Mesendoderm (in vitro differentiated cells): ENCODE measurements at regions not wholly inside any gene's neighbourhood (a gene's known extent, or its start where the extent isn't known, plus 50 kb on each side); places are given as distances from the start of the nearest gene placed in this dataset.

Experiments used
- DNase-seq: peaks from one replicate; pipeline ENCODE4 v3.0.0; 2013
- H2AK5ac ChIP-seq: 2 replicates; pipeline ENCODE4 v1.6.1; 2013; ENCODE audit warnings: low read length, inconsistent platforms
- H2BK120ac ChIP-seq: 2 replicates; pipeline ENCODE4 v1.6.1; 2013; ENCODE audit warnings: low read depth, mild to moderate bottlenecking, low read length, moderate library complexity, mixed read lengths
- H2BK15ac ChIP-seq: replicated peaks from 2 replicates; pipeline ENCODE4 v1.6.1; 2013; ENCODE audit warnings: low read depth, mild to moderate bottlenecking, moderate library complexity
- H2BK5ac ChIP-seq: 2 replicates; pipeline ENCODE4 v1.6.1; 2013; ENCODE audit warnings: low read length, inconsistent platforms
- H3K18ac ChIP-seq: 2 replicates; pipeline ENCODE4 v1.6.1; 2013; ENCODE audit warnings: mild to moderate bottlenecking, low read length, mixed read lengths
- H3K23ac ChIP-seq: one replicate; pipeline ENCODE4 v1.6.1; 2013; ENCODE audit warnings: low read length
- H3K27ac ChIP-seq: 2 replicates; pipeline ENCODE4 v1.5.1; 2013; ENCODE audit warnings: low read depth, mild to moderate bottlenecking, inconsistent platforms, low read length, moderate library complexity
- H3K27me3 ChIP-seq: 2 replicates; pipeline ENCODE4 v1.6.1; 2013; ENCODE audit warnings: low read length, control low read depth, mild to moderate bottlenecking, inconsistent platforms; ENCODE audit not compliant: insufficient read depth, poor library complexity
- H3K36me3 ChIP-seq: 2 replicates; pipeline ENCODE4 v1.6.1; 2013; ENCODE audit warnings: low read length, inconsistent platforms; ENCODE audit not compliant: control insufficient read depth, insufficient read depth
- H3K4ac ChIP-seq: one replicate; pipeline ENCODE4 v1.6.1; 2013; ENCODE audit warnings: low read depth, mild to moderate bottlenecking, low read length, moderate library complexity
- H3K4me1 ChIP-seq: 2 replicates; pipeline ENCODE4 v1.6.1; 2013; ENCODE audit warnings: low read depth, low read length, inconsistent platforms; ENCODE audit not compliant: control insufficient read depth
- H3K4me2 ChIP-seq: 2 replicates; pipeline ENCODE4 v1.6.1; 2013; ENCODE audit warnings: low read length
- H3K4me3 ChIP-seq: 2 replicates; pipeline ENCODE4 v1.5.1; 2013; ENCODE audit warnings: mild to moderate bottlenecking, low read length
- H3K56ac ChIP-seq: one replicate; pipeline ENCODE4 v1.6.1; 2013; ENCODE audit warnings: low read length
- H3K79me1 ChIP-seq: 2 replicates; pipeline ENCODE4 v1.6.1; 2013; ENCODE audit warnings: low read length, inconsistent platforms
- H3K79me2 ChIP-seq: 2 replicates; pipeline ENCODE4 v1.6.1; 2013; ENCODE audit warnings: mild to moderate bottlenecking, low read length; ENCODE audit not compliant: control insufficient read depth, insufficient read depth
- H3K9ac ChIP-seq: 2 replicates; pipeline ENCODE4 v1.6.1; 2013; ENCODE audit warnings: low read length, inconsistent platforms
- H4K5ac ChIP-seq: one replicate; pipeline ENCODE4 v1.6.1; 2013; ENCODE audit warnings: low read length
- H4K8ac ChIP-seq: one replicate; pipeline ENCODE4 v1.6.1; 2013; ENCODE audit warnings: low read depth, mild to moderate bottlenecking, control low read depth, low read length, moderate library complexity
- WGBS: extraction: QIAGEN DNeasy Blood & Tissue Kit; methylation state at CpG from one replicate; pipeline ENCODE4 v1.1.7; 2013; ENCODE audit warnings: low lambda C conversion rate, missing lambda C conversion rate; ENCODE audit not compliant: insufficient coverage; ENCODE audit errors: extremely low coverage; 5-methylcytosine and 5-hydroxymethylcytosine counted together

- H3K36me3 ChIP-seq = no peaks in the 10 kb centered on the region
- no peaks in the 10 kb centered on the region for H3K79me2 ChIP-seq
- no peak overlapping the region for H3K9ac ChIP-seq
- no peak overlapping the region for H3K27ac ChIP-seq
- no peak overlapping the region for H3K4me2 ChIP-seq
- WGBS = no CpG with 5 or more reads among the region's 5 CpGs
- no peak for DNase-seq
- no peaks in the 10 kb centered on the region for H3K4me1 ChIP-seq
- H3K23ac ChIP-seq = no peak overlapping the region
- no peak overlapping the region for H4K5ac ChIP-seq
- no peak overlapping the region for H2BK120ac ChIP-seq
- no peak overlapping the region for H2BK5ac ChIP-seq
- no peak overlapping the region for H4K8ac ChIP-seq
- H3K56ac ChIP-seq = no peak overlapping the region
- no peak overlapping the region for H3K4ac ChIP-seq
- no peak overlapping the region for H2BK15ac ChIP-seq
- H3K27me3 ChIP-seq = no peaks in the 10 kb centered on the region
- H3K18ac ChIP-seq = no peak overlapping the region
- H2AK5ac ChIP-seq = no peak overlapping the region
- no peaks in the 10 kb centered on the region for H3K79me1 ChIP-seq
- H3K4me3 ChIP-seq = no peak overlapping the region
These were observed 447.6 kb upstream of the SEL1L start for GRCh38 chr14:81981307-81981675.

- Histone ChIP-seq H3K27me3 (no peaks in the 10 kb centered on the region), H3K9ac (no peak overlapping the region), H2BK5ac (no peak overlapping the region), H3K56ac (no peak overlapping the region), H2BK120ac (no peak overlapping the region), H2AK5ac (no peak overlapping the region), H4K5ac (no peak overlapping the region), H3K79me1 (no peaks in the 10 kb centered on the region), H3K4ac (no peak overlapping the region), H3K4me3 (no peak overlapping the region), H4K8ac (no peak overlapping the region), H3K18ac (no peak overlapping the region), H3K36me3 (no peaks in the 10 kb centered on the region), H3K4me2 (no peak overlapping the region), H2BK15ac (no peak overlapping the region), H3K23ac (no peak overlapping the region), H3K27ac (no peak overlapping the region), H3K79me2 (no peaks in the 10 kb centered on the region), H3K4me1 (no peaks in the 10 kb centered on the region)
- no CpG with 5 or more reads among the region's 4 CpGs for WGBS
- no peak for DNase-seq
These were observed 448.4 kb upstream of the SEL1L start for GRCh38 chr14:81982046-81982445.

GRCh38 chr14:81986005-81986404 is 452.4 kb upstream of the SEL1L start:
- Histone ChIP-seq H3K4ac (no peak overlapping the region), H2AK5ac (no peak overlapping the region), H3K4me3 (no peak overlapping the region), H3K4me2 (no peak overlapping the region), H3K18ac (no peak overlapping the region), H3K23ac (no peak overlapping the region), H2BK120ac (no peak overlapping the region), H2BK15ac (no peak overlapping the region), H4K8ac (no peak overlapping the region), H4K5ac (no peak overlapping the region), H3K9ac (no peak overlapping the region), H3K79me2 (no peaks in the 10 kb centered on the region), H3K27me3 (no peaks in the 10 kb centered on the region), H3K4me1 (no peaks in the 10 kb centered on the region), H3K27ac (no peak overlapping the region), H3K36me3 (no peaks in the 10 kb centered on the region), H3K56ac (no peak overlapping the region), H2BK5ac (no peak overlapping the region), H3K79me1 (no peaks in the 10 kb centered on the region)
- no peak for DNase-seq

DNA sequence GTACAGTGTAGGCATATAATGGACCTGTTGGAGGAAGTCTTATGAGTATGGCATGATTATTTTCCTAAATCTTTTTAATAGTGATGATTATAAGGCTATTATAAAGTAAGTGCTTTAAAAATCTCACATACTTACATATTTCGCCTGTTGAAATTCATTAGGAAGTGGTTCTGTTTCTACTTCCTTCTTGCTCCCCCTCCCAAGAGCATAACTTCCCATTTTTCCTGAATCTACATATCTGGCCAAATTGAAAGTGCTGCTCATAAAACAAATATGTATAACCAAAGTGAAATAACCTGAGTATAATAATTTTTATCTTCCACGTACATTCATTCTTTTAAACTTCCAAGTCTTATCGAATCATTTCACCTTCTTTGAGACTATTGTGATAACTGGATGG is 455.6 kb upstream of the SEL1L start:
- H3K36me3 ChIP-seq = no peaks in the 10 kb centered on the region
- no peak for DNase-seq
- H4K5ac ChIP-seq = no peak overlapping the region
- H3K79me2 ChIP-seq = no peaks in the 10 kb centered on the region
- H2BK120ac ChIP-seq = no peak overlapping the region
- H3K23ac ChIP-seq = no peak overlapping the region
- H3K4me2 ChIP-seq = no peak overlapping the region
- no peak overlapping the region for H3K56ac ChIP-seq
- H3K4me1 ChIP-seq = no peaks in the 10 kb centered on the region
- no peak overlapping the region for H2AK5ac ChIP-seq
- no peak overlapping the region for H2BK5ac ChIP-seq
- H3K9ac ChIP-seq = no peak overlapping the region
- H3K4ac ChIP-seq = no peak overlapping the region
- H3K27me3 ChIP-seq = no peaks in the 10 kb centered on the region
- no peak overlapping the region for H3K4me3 ChIP-seq
- 100% methylated on average over 2 of the region's 3 CpGs for WGBS
- no peak overlapping the region for H4K8ac ChIP-seq
- H3K27ac ChIP-seq = no peak overlapping the region
- no peak overlapping the region for H2BK15ac ChIP-seq
- no peaks in the 10 kb centered on the region for H3K79me1 ChIP-seq
- no peak overlapping the region for H3K18ac ChIP-seq

DNA sequence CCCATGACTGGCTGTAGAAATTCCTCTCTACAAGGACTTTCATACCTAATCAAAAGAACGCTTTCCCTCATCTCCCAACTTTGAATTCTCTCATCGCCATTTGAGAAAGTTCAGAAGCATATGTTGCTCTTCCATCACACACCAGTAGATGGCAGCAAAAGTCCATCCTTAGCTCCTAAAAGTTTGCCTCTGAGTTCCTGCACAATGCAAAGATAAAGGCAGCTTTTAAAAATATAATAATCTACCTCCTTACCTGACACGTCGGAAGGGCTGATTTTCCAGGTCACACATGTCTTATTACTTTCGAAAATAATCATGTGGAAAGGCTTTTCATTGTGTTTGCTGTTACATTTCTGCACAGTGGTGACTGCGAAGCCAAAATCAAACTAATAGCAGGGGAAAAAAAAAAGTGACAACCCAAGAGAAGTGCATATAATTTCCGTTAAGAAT is 456.7 kb upstream of the SEL1L start:
- H3K27me3 ChIP-seq = no peaks in the 10 kb centered on the region
- no peak overlapping the region for H4K8ac ChIP-seq
- no peaks in the 10 kb centered on the region for H3K79me1 ChIP-seq
- H3K9ac ChIP-seq = no peak overlapping the region
- H2AK5ac ChIP-seq = no peak overlapping the region
- DNase-seq = peak; percentile 64
- no peaks in the 10 kb centered on the region for H3K4me1 ChIP-seq
- H3K36me3 ChIP-seq = no peaks in the 10 kb centered on the region
- no peak overlapping the region for H3K4ac ChIP-seq
- H3K56ac ChIP-seq = no peak overlapping the region
- no CpG with 5 or more reads among the region's 7 CpGs for WGBS
- no peak overlapping the region for H3K27ac ChIP-seq
- H3K4me2 ChIP-seq = no peak overlapping the region
- no peak overlapping the region for H2BK5ac ChIP-seq
- no peak overlapping the region for H4K5ac ChIP-seq
- no peak overlapping the region for H2BK15ac ChIP-seq
- H3K18ac ChIP-seq = no peak overlapping the region
- no peak overlapping the region for H3K23ac ChIP-seq
- H3K79me2 ChIP-seq = no peaks in the 10 kb centered on the region
- H3K4me3 ChIP-seq = no peak overlapping the region
- no peak overlapping the region for H2BK120ac ChIP-seq

DNA sequence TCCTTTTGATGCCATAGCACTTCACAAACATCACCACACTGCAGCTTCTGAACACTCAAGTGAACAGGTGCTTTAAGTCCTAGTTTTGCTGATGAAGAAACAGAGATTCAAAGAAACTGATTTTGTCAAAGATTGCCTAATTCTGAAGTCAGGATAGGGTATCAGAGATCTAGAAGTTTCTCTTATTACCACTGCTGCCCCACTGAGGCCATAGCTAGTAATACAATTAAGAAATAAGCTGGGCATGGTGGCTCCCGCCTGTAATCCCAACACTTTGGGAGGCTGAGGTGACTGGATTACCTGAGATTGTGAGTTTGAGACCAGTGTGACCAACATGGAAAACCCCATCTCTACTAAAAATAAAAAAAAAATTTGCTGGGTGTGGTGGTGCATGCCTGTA is 458.3 kb upstream of the SEL1L start:
- no peaks in the 10 kb centered on the region for H3K79me1 ChIP-seq

More for the DNA sequence above, 458.3 kb upstream of the SEL1L start:
- WGBS = no CpG with 5 or more reads among the region's 1 CpG
- Histone ChIP-seq H3K4me3 (no peak overlapping the region), H2BK120ac (no peak overlapping the region), H3K36me3 (no peaks in the 10 kb centered on the region), H3K18ac (no peak overlapping the region), H3K79me2 (no peaks in the 10 kb centered on the region), H3K9ac (no peak overlapping the region), H3K27ac (no peak overlapping the region), H3K27me3 (no peaks in the 10 kb centered on the region), H3K4ac (no peak overlapping the region), H2AK5ac (no peak overlapping the region), H3K4me1 (no peaks in the 10 kb centered on the region), H2BK5ac (no peak overlapping the region), H3K4me2 (no peak overlapping the region), H4K8ac (no peak overlapping the region), H4K5ac (no peak overlapping the region), H3K23ac (no peak overlapping the region), H3K56ac (no peak overlapping the region), H2BK15ac (no peak overlapping the region)
- peak; percentile 25 for DNase-seq
